ENCODE measurements at regions not wholly inside any gene's neighbourhood (a gene's known extent, or its start where the extent isn't known, plus 50 kb on each side); places are given as distances from the start of the nearest gene placed in this dataset.

DNA sequence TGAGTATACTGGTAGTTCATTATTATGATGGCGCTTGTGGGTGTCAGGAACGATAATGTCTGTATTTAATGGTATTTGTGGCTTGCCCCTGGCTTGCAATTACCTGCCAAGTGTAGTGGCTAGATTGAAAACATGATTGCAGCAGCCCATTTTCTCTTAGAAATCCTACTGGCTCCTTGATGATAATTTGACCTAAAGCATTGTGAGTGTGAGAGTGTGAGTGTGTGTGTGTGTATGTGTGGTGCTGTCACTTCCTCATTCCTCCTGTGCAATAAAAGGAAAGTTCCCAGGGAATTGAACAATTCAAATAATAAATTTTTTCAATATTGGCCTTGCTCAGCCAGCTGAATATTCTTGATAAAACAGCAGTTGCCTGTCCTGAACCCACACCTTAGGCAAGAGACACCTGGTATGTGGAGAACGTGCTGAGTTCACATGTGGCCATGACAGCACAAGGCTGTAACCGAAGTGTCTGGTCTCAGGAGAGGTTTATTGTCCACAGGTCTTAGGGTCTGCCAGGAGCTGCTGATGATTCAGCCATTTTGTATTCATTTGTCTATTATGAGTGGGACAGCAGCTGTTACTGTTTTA lies 193.3 kb downstream of the CD47 start:
- no peak for ATAC-seq

DNA sequence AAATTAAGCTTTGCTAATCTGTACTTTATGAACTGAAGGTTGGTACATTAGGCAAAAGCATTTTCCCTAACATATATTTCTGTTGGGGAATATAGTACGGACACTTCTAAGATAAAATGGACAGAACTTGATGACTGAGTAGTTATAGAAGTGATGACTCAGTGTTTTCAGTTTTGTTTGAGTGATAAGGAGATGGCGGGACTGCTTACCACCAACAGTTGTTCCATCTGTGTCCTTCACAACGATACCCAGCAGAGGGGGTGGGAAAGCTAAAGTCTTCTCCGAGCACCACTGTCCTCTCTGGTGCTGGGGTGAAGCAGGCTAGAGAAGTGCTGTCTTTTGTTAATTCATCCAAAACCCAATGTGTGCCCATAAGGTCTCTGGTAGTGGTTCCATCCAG lies 195.8 kb downstream of the CD47 start:
- ATAC-seq, result no peak

DNA sequence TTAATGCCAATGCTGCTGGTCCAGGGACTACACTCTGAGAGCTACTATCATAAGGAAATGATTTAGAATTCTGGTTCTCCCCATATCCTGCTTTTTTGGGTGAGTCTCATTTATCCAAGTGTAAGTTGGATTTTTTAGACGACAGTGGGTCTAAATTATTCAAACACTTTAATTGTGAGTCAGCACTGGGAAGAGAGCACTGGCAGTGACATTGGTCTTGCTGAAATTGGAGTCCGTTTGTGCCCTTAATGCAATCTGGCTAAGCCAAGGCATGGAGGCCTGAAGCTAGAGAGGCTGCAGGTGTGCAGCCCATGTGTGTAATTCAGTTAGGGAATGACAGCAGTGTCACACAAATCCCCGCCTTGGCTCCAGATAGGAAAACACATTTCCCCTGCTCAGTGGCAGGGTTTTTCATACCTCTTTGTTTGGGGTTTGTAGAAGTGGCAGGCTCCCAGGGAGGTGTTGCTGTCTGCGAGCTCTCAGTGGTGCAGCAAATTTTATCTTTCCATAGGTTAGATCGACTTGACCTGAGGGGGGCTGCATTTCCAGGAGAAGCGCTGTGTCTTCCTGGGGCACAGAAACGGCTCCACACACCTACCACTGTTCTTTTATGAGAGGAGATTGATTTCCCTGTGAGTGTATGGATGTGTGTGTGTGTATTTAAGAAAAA lies 197.7 kb downstream of the CD47 start:
- no peak for ATAC-seq

DNA sequence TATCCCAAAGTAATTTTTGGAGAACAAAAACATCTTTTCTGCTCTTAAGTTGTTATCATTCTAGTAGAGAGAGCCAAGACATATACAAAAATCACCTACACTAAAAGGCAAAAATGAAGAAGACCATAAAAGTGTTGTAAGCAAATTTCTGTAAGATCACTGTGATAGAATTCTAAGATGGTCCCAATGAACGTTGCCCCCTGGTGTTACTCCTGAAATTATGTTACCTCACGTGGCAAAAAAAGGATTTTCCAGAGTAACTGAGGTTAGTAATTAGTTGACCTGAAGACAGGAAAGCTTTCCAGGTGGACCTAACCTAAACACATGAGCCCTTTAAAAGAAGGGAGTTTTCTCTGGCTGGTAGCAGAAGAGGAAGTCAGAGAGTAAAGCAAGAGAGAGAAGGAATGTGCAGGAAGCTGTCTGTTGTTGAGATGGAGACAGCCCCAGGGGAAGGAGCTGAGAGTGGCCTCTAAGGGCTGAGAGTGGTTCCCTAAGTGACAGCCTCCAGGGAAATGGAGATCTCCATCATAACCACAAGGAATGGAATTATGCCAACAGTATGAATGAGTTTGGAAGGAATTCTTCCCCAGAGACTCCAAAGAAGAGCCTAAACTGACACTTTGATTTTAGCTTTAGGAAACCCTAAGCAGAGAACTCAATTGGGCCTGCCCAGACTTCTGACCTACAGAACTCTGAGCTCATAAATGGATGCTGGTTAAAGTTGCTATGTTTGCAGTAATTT lies 205.9 kb downstream of the CD47 start:
- ATAC-seq, result no peak

DNA sequence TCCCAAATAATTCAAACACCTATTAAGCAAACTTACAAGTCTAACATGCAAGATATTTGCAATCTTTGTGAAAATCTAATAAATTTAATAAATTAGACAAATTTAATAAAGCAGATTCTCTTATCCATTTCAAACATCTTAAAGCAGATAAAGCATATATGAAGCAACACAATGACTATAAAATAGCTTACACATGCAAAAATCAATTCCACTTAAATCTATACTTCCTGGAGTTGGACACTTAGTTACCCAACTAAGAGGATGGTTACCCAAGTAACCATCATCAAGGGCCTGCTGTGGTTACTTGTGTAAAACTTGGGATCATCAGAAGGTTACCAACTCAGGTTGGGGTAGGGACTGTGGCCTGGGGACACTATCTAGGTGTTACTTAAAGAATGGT lies 206.8 kb downstream of the CD47 start:
- no peak for ATAC-seq

DNA sequence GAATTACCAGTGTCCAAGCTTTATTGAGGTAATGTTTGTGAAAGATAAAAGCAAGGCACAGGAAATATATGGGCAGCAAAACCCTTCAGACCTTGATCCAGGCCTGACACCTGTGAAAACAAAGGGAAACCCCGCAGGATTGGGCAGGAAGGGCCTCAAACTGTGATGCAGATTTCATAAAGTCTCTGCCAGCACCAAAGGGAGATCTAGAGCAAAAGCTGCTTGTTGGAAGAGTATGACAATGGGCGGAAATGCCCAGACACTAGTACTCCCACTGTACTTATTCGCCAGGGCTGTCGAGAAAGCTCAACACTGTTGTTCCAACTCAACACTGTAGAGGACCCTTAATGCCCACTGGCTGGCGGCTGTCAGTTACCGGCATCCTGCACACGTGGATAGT lies 207.9 kb downstream of the CD47 start:
- no peak for ATAC-seq

DNA sequence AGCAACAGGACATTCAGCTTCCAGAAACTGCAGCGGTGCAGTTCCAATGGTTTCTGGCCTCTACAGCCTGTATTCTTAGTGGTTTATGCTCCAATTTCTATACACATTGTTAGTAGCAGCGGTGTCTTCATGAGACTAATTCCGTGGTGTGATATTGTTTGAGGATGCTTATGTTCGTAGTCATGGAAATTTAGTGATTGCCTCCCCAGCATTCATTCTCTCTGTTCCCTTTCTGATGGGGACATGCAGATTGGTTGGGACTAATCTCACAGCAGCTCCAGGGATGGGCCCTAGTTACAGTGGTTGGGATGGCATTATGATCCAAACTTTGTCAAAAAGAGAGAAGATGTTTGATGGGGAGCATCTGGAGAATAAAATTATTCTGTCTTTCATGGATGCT lies 208.6 kb downstream of the CD47 start:
- ATAC-seq, result no peak

DNA sequence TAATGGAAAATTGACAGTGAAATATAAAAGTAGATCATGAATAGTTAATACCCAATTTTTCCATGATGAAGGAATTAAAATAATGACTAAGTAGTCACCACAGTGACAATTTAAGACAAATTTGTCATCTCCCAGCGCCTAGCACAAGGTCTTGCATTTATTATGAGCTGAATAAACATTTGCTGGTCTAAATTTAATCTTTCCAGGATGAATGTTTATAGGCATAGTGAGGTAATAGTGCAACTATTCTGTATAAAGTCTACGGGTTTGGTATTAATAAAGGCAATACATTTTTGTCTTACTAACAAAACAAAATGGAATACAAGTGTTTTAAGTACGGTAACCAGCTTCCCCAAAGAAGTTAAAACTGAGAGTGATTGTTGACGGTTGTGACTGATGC lies 209.3 kb downstream of the CD47 start:
- no peak for ATAC-seq

DNA sequence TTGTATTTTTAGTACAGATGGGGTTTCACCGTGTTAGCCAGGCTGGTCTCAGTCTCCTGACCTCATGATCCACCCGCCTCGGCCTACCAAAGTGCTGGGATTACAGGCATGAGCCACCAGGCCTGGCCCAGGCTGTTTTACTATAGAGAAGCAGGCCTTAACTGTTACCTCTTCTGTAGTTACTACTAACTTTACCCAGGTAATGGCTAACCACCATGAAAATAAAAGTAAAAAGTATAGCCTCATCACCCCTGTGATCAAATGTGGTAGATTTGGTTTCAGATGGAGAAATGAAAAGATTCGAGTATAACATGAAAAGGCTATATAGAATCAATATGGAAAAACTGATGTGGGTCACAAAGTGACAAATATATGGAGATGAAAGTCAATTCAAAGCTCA lies 210.1 kb downstream of the CD47 start:
- ATAC-seq, result no peak

DNA sequence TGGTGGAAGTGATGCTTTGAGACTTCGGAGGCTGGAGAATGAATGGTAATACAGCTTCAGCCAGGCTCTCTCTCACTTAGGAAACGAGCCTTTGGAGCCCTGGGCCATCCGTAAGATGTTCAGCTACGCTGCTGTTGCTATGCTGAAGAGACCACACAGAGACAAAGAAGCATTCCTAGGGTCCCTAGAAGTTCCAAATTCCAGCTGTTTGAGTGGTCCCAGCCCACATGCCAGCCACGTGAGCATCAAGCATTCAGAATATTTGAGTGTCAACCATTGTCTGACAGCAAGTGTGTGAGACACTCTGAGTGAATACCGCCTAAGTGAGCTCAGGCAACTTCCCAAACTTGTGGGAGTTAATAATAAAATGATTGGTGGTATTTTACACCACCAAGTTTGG lies 212.9 kb downstream of the CD47 start:
- no peak for ATAC-seq

DNA sequence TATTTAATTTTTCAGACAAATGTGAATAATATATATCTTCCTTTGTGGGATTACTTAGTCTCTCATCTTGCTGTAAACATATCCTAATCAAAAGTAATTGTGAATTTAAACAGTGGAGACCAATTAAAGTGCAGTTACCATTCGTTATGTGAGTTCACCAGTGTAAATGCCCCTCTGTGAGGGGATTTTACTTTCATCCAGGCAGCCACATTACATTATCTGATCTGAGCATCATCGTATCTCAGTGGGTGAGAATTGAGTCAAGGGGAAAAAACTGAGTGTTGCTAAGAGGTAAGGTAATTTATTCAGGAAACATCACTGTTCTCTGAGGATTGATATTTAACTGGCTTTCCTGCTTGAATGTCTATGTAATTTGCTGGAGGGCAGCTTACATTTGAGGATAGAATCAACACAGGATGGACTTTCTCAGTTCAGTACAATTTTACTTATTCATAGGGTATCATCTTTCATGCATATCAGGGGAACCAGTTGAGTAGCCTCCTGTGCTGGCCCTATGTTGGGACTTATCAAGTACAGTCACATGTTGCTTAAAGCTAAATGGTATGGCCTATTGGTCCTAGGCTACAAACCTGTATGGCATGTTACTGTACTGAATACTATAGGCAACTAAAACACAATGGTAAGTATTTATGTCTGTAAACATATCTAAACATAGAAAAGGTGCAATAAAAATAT lies 219.7 kb downstream of the CD47 start:
- peak; percentile 80 for ATAC-seq

DNA sequence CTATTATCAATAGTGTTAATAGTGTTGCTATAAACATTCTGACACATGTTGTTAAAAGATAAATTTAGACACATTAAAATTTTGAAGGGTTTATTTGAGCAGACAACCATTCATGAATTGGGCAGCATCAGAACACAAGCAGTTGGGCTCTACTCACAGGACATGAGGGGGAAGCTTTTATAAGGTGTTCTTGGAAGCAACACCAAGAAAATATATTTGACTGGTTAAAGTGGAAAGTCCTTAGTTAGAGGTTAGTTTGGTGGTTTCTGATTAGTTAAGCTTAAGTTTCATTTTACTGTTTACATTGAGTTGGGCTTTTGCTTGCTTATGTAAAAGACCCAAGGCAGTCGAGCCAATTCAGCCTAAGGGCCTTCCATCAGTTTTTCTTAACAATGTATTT lies 220.7 kb downstream of the CD47 start:
- ATAC-seq, result no peak

DNA sequence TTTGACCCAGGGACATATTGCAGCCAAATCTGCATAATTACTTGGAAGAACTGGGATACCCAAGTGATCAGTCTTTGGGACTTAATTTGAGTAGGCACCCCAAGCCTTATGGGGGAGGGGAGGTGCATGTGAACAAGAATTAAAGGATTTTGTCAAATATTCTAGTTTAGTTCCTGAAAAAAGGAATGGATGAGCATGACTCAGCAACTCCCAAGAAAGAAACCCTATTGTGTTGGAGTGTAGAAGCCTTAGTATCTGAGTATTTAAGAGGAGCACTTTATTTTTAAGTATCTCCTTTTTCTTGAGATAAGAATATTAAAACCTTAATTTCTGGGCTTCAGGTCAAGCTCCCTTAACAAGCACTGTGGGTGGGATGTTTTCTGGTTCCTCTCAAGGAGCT lies 222.4 kb downstream of the CD47 start:
- no peak for ATAC-seq

DNA sequence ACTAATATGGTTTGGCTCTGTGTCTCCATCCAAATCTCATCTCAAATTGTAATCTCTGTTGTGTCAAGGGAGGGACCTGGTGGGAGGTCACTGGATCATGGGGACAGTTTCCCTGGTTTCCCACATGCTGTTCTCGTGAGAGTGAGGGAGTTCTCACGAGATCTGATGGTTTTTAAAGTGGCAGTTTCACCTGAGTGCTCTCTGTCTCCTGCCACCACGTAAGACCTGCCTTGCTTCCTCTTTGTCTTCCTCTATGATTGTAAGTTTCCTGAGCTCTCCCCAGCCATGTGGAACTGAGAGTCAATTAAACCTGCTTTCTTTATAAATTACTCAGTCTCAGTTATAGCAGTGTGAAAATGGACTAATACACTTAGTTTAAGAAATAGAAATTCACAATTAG lies 228.9 kb downstream of the CD47 start:
- ATAC-seq, result no peak

DNA sequence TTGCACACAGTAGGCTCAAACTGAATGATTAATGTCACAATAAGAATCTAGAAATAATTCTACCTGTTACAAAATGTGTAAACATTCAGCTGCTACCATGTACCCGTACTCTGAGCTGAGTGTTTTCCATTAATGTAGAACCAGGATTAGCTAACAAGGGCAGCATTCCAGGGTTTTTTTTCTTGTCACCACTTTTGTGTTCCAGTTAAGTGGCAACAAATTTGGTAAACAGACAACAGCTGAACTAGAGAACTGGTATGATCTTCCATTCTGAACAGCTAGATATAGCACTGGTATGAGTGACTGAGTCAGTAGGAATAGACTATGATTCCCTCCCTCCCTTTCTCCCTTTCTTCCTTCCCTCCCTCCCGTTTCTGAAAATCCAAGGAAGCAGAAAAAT lies 229.4 kb downstream of the CD47 start:
- no peak for ATAC-seq
